ENCODE measurements at regions not wholly inside any gene's neighbourhood (a gene's known extent, or its start where the extent isn't known, plus 50 kb on each side); places are given as distances from the start of the nearest gene placed in this dataset.

DNA sequence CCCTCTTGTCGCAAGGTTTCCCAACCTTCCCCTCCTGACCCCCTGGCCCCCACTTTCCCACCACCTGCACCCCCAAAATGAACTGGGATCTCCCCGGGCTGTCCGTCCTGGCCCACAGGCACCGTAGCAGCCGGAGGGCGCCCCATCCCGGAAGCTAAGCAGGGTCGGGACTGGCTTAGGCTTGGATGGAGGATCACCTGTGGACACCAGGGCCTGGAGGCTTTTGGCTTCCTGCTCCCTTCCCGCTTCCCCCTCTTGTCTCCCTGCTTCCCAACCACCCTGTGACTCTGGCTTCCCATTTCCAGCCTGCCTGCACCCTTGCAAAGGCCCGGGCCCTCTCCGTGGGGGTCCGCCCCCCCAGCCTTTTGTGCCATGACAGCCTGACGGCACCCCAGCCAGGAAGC, 2291.3 kb downstream of the TP53TG3F start:
- H3K36me3 ChIP-seq (ENCODE audit: low read depth), result no peaks in the 10 kb centered on the region
- no peaks in the 10 kb centered on the region for H3K4me1 ChIP-seq (ENCODE audit: insufficient read depth)
- no peaks in the 10 kb centered on the region for H4K20me1 ChIP-seq (ENCODE audit: insufficient read depth)
- H3K9me2 ChIP-seq (ENCODE audit: insufficient read depth), result no peaks in the 10 kb centered on the region
- in situ Hi-C loops (cut with MboI), result no loop called here
- H3K9ac ChIP-seq, result no peak overlapping the region
- no peak overlapping the region for H3K4me2 ChIP-seq (ENCODE audit: unreplicated experiment)
- H3K4me3 ChIP-seq, result no peak overlapping the region
- H3K9me3 ChIP-seq (ENCODE audit: low read depth), result no peaks in the 10 kb centered on the region
- no peaks in the 10 kb centered on the region for H3K79me2 ChIP-seq (ENCODE audit: insufficient read depth)
- H3F3A ChIP-seq (ENCODE audit: insufficient read depth), result no peaks in the 10 kb centered on the region
- no peak overlapping the region for H2AFZ ChIP-seq
- H3K27ac ChIP-seq, result no peak overlapping the region
- no peak for DNase-seq
- WGBS, 2 experiments (ENCODE audit: low coverage in 1 of 2, low lambda C conversion rate in 2 of 2, missing lambda C conversion rate in 2 of 2), result 68 to 85% methylated on average over 4 to 13 of the region's 13 CpGs
- no peaks in the 10 kb centered on the region for H3K27me3 ChIP-seq (replicated peaks; ENCODE audit: insufficient read depth)
- no peak for TF ChIP-seq EZH2 (IDR thresholded peaks at IDR 0.05; ENCODE audit: insufficient read depth, poor library complexity, severe bottlenecking)
- no peak for TF ChIP-seq EZH2phosphoT487 (IDR thresholded peaks at IDR 0.05; ENCODE audit: insufficient read depth, low read depth)

DNA sequence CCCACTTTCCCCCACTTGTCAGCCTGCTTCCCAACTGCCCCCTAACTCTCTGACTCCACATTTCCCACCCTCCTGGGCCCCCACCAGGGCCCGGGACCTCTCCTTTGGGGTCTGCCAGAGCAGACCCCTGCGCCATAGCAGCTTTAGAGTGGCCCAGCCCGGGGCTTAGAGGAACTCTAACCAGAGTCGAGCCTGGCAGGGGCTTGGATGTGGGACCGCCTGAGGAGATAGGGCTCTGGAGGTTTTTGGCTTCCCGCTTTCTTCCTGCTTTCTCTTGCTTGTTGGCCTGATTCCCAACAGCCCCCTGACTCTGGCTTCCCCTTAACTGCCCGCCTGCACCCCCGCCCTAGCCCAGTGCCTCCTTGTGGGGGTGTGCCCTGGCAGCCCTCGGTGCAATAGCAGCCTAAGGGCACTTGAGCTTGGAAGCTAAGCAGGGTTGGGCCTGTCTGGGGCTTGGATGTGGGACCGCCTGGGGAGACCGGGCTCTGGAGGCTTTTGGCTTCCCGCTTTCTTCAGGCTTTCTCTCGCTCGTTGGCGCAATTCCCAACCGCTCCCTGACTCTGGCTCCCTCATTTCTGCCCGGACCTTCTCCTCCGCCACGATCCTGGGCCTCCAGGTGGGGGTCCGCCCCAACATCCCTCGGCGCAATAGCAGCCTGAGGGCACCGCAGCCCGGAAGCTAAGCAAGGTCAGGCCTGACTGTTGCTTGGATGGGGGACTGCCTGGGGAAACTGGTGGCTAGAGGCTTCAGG, 2292.0 kb downstream of the TP53TG3F start:
- WGBS, 2 experiments (ENCODE audit: low coverage in 1 of 2, low lambda C conversion rate in 2 of 2, missing lambda C conversion rate in 2 of 2), result 68 to 70% methylated on average over 24 of the region's 24 CpGs
- Histone ChIP-seq H3K9ac (no peak overlapping the region), H3F3A (ENCODE audit: insufficient read depth) (no peaks in the 10 kb centered on the region), H3K9me3 (ENCODE audit: low read depth) (no peaks in the 10 kb centered on the region), H3K36me3 (ENCODE audit: low read depth) (no peaks in the 10 kb centered on the region), H3K4me1 (ENCODE audit: insufficient read depth) (no peaks in the 10 kb centered on the region), H3K27me3 (replicated peaks; ENCODE audit: insufficient read depth) (no peaks in the 10 kb centered on the region), H2AFZ (no peak overlapping the region), H4K20me1 (ENCODE audit: insufficient read depth) (no peaks in the 10 kb centered on the region), H3K27ac (no peak overlapping the region), H3K9me2 (ENCODE audit: insufficient read depth) (no peaks in the 10 kb centered on the region), H3K4me2 (ENCODE audit: unreplicated experiment) (no peak overlapping the region), H3K79me2 (ENCODE audit: insufficient read depth) (no peaks in the 10 kb centered on the region), H3K4me3 (no peak overlapping the region)
- in situ Hi-C loops (cut with MboI), result no loop called here
- DNase-seq, result no peak
- no peak for TF ChIP-seq EZH2phosphoT487 (IDR thresholded peaks at IDR 0.05; ENCODE audit: insufficient read depth, low read depth)
- no peak for TF ChIP-seq EZH2 (IDR thresholded peaks at IDR 0.05; ENCODE audit: insufficient read depth, poor library complexity, severe bottlenecking)

DNA sequence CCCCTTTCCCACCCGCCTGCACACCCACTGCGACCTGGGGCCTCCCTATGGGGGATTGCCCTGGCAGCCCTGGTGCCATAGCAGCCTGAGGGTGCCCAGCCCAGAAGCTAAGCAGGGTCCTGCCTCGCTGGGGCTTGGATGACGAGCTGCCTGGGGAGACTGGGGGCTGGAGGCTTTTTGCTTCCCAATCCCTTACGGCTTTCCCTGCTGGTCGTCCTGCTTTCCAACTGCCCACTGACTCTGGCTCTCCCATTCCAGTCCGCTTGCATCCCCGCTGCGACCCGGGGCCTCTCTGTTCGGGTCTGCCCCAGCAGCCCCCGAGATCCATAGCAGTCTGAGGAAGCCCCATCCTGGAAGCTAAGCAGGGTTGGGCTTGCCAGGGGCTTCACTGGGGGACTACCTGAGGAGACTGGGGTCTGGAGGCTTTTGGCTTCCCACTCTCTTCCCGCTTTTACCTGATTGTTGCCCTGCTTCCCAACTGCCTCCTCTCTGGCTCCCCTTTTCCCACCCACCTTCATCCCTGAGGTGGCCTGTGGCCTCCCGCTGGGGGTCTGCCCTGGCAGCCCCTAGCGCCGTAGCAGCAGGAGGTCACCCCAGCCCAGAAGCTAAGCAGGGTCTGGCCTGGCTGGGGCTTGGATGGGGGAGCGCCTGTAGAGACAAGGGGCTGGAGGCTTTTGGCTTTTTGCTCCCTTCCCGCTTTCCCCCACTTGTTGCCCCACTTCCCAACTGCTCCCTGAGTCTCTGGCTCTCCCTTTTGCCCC, 2292.8 kb downstream of the TP53TG3F start:
- Histone ChIP-seq H3K9ac (no peak overlapping the region), H3K4me3 (no peak overlapping the region), H2AFZ (no peak overlapping the region), H3K4me1 (ENCODE audit: insufficient read depth) (no peaks in the 10 kb centered on the region), H3F3A (ENCODE audit: insufficient read depth) (no peaks in the 10 kb centered on the region), H3K9me2 (ENCODE audit: insufficient read depth) (no peaks in the 10 kb centered on the region), H3K27me3 (replicated peaks; ENCODE audit: insufficient read depth) (no peaks in the 10 kb centered on the region), H3K36me3 (ENCODE audit: low read depth) (no peaks in the 10 kb centered on the region), H3K4me2 (ENCODE audit: unreplicated experiment) (no peak overlapping the region), H3K9me3 (ENCODE audit: low read depth) (no peaks in the 10 kb centered on the region), H4K20me1 (ENCODE audit: insufficient read depth) (no peaks in the 10 kb centered on the region), H3K79me2 (ENCODE audit: insufficient read depth) (no peaks in the 10 kb centered on the region), H3K27ac (no peak overlapping the region)
- WGBS, 2 experiments (ENCODE audit: low coverage in 1 of 2, low lambda C conversion rate in 2 of 2, missing lambda C conversion rate in 2 of 2), result 48 to 49% methylated on average over 16 to 18 of the region's 18 CpGs
- no peak for DNase-seq
- TF ChIP-seq EZH2 (IDR thresholded peaks at IDR 0.05; ENCODE audit: insufficient read depth, poor library complexity, severe bottlenecking), result no peak
- TF ChIP-seq EZH2phosphoT487 (IDR thresholded peaks at IDR 0.05; ENCODE audit: insufficient read depth, low read depth), result no peak
- in situ Hi-C loops (cut with MboI), result no loop called here

DNA sequence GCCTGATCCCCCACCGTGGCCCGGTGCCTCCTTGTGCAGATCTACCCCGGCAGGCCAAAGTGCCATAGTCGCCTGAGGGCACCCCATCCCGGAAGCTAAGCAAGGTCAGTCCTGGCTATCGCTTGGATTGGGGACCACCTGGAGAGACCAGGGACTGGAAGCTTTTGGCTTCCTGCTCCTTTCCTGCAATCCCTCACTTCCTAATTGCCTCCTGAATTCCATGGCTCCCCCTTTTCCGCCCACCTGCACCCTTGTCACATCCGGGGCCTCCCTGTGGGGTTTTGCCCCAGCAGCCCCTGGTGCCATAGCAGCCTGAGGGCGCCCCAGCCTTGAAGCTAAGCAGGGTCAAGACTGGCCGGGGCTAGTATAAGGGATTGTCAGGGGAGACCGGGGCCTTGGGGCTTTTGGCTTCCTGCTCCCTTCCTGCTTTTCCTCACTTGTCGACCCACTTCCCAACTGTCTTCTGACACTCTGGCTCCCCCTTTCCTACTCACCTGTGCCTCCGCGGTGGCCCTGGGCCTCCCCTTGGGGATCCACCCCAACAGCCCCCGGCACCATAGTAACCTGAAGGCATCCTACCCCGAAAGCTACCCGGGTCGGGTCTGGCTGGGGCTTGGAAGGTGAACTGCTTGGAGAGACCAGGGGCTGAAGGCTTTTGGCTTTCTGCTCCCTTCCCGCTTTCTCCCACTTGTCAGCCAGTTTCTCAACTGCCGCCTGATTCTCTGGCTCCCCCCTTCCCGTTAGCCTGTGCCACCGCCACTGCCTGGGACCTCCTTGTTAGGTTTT, 2293.6 kb downstream of the TP53TG3F start:
- H3K9me2 ChIP-seq (ENCODE audit: insufficient read depth), result no peaks in the 10 kb centered on the region
- H3K27ac ChIP-seq, result no peak overlapping the region

More for the DNA sequence above, 2293.6 kb downstream of the TP53TG3F start:
- H3K4me1 ChIP-seq (ENCODE audit: insufficient read depth), result no peaks in the 10 kb centered on the region
- H3K36me3 ChIP-seq (ENCODE audit: low read depth), result no peaks in the 10 kb centered on the region
- 48 to 51% methylated on average over 21 to 22 of the region's 22 CpGs for WGBS, 2 experiments (ENCODE audit: low coverage in 1 of 2, low lambda C conversion rate in 2 of 2, missing lambda C conversion rate in 2 of 2)
- in situ Hi-C loops (cut with MboI), result no loop called here
- H2AFZ ChIP-seq, result no peak overlapping the region
- H4K20me1 ChIP-seq (ENCODE audit: insufficient read depth), result no peaks in the 10 kb centered on the region
- H3K4me3 ChIP-seq, result no peak overlapping the region
- H3K4me2 ChIP-seq (ENCODE audit: unreplicated experiment), result no peak overlapping the region
- H3F3A ChIP-seq (ENCODE audit: insufficient read depth), result no peaks in the 10 kb centered on the region
- H3K79me2 ChIP-seq (ENCODE audit: insufficient read depth), result no peaks in the 10 kb centered on the region
- no peak overlapping the region for H3K9ac ChIP-seq
- TF ChIP-seq EZH2phosphoT487 (IDR thresholded peaks at IDR 0.05; ENCODE audit: insufficient read depth, low read depth), result no peak
- TF ChIP-seq EZH2 (IDR thresholded peaks at IDR 0.05; ENCODE audit: insufficient read depth, poor library complexity, severe bottlenecking), result no peak
- no peaks in the 10 kb centered on the region for H3K27me3 ChIP-seq (replicated peaks; ENCODE audit: insufficient read depth)
- no peak for DNase-seq
- H3K9me3 ChIP-seq (ENCODE audit: low read depth), result no peaks in the 10 kb centered on the region

Data from GM23248 (cell line).